KMS-11 (cell line): ENCODE measurements at regions not wholly inside any gene's neighbourhood (a gene's known extent, or its start where the extent isn't known, plus 50 kb on each side); places are given as distances from the start of the nearest gene placed in this dataset.

Experiments used
- H2AFZ ChIP-seq: fragments of 200-600 bp; sonication (generic); 2 replicates; pipeline ENCODE4 v1.6.1; 2016; ENCODE audit warnings: antibody characterized with exemption, mixed run types, low read depth
- H3K27ac ChIP-seq: fragments of 200-600 bp; sonication (generic); 2 replicates; pipeline ENCODE4 v1.6.1; 2016; ENCODE audit warnings: mild to moderate bottlenecking, mixed run types
- H3K27me3 ChIP-seq: fragments of 200-600 bp; sonication (generic); 2 replicates; pipeline ENCODE4 v1.6.1; 2017; ENCODE audit warnings: mild to moderate bottlenecking, low read depth, mixed run types, moderate library complexity; ENCODE audit not compliant: insufficient read depth
- H3K36me3 ChIP-seq: fragments of 200-600 bp; sonication (generic); 2 replicates; pipeline ENCODE4 v1.6.1; 2017; ENCODE audit warnings: mild to moderate bottlenecking, mixed run types; ENCODE audit not compliant: insufficient read depth
- H3K4me1 ChIP-seq: fragments of 200-600 bp; sonication (generic); 2 replicates; pipeline ENCODE4 v1.6.1; 2016; ENCODE audit warnings: mild to moderate bottlenecking, low read depth, mixed run types; ENCODE audit not compliant: poor library complexity, severe bottlenecking
- H3K4me2 ChIP-seq: fragments of 200-600 bp; sonication (generic); 2 replicates; pipeline ENCODE4 v1.7.0; 2016; ENCODE audit warnings: mild to moderate bottlenecking, mixed run types
- H3K4me3 ChIP-seq: fragments of 200-600 bp; sonication (generic); IDR thresholded peaks from 2 replicates; pipeline ENCODE4 v1.6.1; 2017; ENCODE audit warnings: low read depth, low read length, mixed read lengths; ENCODE audit not compliant: insufficient read depth
- H3K79me2 ChIP-seq: fragments of 200-600 bp; sonication (generic); 2 replicates; pipeline ENCODE4 v1.6.1; 2016; ENCODE audit warnings: low read depth, mixed run types; ENCODE audit not compliant: insufficient read depth
- H3K9ac ChIP-seq: fragments of 200-600 bp; sonication (generic); 2 replicates; pipeline ENCODE4 v1.6.1; 2016; ENCODE audit warnings: mild to moderate bottlenecking, mixed run types
- H4K20me1 ChIP-seq: fragments of 200-600 bp; sonication (generic); 2 replicates; pipeline ENCODE4 v1.6.1; 2016; ENCODE audit warnings: mild to moderate bottlenecking, mixed run types; ENCODE audit not compliant: insufficient read depth
- CTCF ChIP-seq: fragments of 200-600 bp; sonication (generic); conservative IDR thresholded peaks from 2 replicates; pipeline ENCODE4 v1.6.1; 2017; ENCODE audit warnings: low read depth, mild to moderate bottlenecking, antibody characterized with exemption, low read length, moderate library complexity, mixed read lengths

- Histone ChIP-seq H3K4me3 (no peak overlapping the region), H3K36me3 (no peaks in the 10 kb centered on the region)
Measured at GRCh38 chr13:18996627-18997051, 185.0 kb downstream of the TUBA3C start.

DNA sequence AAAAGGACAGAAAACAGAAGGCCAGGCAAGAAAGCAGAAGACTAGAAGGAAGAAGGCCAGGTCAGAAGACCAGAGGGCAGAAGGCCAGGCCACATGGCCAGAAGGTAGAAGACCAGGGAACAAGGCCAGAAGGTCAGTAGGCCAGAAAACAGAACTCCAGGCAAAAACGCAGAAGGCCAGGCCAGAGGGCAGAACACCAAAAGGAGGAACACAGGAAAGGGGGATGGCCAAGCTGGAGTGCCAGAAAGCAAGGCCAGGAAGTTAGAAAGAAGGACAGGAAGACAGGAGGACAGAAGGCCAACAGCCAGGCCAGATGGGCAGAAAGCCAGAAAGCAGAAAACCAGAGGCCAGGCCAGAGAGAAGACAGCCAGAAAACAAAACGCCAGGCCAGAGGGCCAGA, 185.4 kb downstream of the TUBA3C start:
- H4K20me1 ChIP-seq, result no peaks in the 10 kb centered on the region
- no peak overlapping the region for H3K4me3 ChIP-seq
- no peaks in the 10 kb centered on the region for H3K4me1 ChIP-seq
- no peak overlapping the region for H3K27ac ChIP-seq
- no peaks in the 10 kb centered on the region for H3K79me2 ChIP-seq
- no peak for TF ChIP-seq CTCF
- no peaks in the 10 kb centered on the region for H3K27me3 ChIP-seq
- H3K36me3 ChIP-seq, result no peaks in the 10 kb centered on the region
- no peak overlapping the region for H3K4me2 ChIP-seq
- no peak overlapping the region for H3K9ac ChIP-seq
- no peak overlapping the region for H2AFZ ChIP-seq

More at GRCh38 chr13:18996627-18997051, 185.0 kb downstream of the TUBA3C start:
- no peak for TF ChIP-seq CTCF
- no peaks in the 10 kb centered on the region for H3K4me1 ChIP-seq
- no peak overlapping the region for H3K9ac ChIP-seq
- H3K79me2 ChIP-seq, result no peaks in the 10 kb centered on the region
- no peaks in the 10 kb centered on the region for H3K27me3 ChIP-seq
- H2AFZ ChIP-seq, result no peak overlapping the region
- H3K4me2 ChIP-seq, result no peak overlapping the region
- no peak overlapping the region for H3K27ac ChIP-seq
- H4K20me1 ChIP-seq, result no peaks in the 10 kb centered on the region

DNA sequence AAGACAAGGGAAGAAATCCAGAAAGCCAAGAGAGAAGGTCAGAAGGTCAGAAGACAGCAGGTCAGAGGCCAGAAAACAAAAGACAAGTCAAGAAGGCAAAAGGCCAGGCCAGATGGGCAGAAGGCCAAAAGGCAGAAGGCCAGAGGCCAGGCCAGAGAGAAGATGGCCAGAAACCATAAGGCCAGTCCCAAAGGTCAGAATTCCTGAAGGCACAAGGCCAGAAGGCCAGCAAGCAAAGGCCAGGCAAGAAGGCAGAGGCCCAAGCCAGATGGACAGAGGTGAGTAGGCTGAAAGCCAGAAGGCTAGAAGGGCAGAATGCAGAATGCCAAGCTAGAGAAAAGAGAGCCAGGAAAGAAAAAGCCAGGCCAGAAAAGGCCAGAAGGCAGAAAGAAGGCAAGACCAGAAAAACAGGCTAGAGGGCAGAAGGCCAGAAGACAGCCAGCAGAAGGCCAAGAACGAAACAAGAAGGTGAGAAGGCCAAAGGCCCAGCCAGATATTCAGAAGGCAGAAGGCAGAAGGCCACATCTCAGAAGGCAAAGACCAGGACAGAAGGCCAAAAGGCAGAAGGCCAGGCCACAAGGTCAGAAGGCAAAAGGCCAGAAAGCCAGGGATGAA, 186.3 kb downstream of the TUBA3C start:
- TF ChIP-seq CTCF, result no peak
- H3K36me3 ChIP-seq, result no peaks in the 10 kb centered on the region
- H3K27ac ChIP-seq, result no peak overlapping the region
- no peak overlapping the region for H3K4me2 ChIP-seq
- H4K20me1 ChIP-seq, result no peaks in the 10 kb centered on the region
- H3K9ac ChIP-seq, result no peak overlapping the region
- H2AFZ ChIP-seq, result no peak overlapping the region
- no peaks in the 10 kb centered on the region for H3K4me1 ChIP-seq
- H3K27me3 ChIP-seq, result no peaks in the 10 kb centered on the region
- H3K4me3 ChIP-seq, result no peak overlapping the region
- H3K79me2 ChIP-seq, result no peaks in the 10 kb centered on the region

DNA sequence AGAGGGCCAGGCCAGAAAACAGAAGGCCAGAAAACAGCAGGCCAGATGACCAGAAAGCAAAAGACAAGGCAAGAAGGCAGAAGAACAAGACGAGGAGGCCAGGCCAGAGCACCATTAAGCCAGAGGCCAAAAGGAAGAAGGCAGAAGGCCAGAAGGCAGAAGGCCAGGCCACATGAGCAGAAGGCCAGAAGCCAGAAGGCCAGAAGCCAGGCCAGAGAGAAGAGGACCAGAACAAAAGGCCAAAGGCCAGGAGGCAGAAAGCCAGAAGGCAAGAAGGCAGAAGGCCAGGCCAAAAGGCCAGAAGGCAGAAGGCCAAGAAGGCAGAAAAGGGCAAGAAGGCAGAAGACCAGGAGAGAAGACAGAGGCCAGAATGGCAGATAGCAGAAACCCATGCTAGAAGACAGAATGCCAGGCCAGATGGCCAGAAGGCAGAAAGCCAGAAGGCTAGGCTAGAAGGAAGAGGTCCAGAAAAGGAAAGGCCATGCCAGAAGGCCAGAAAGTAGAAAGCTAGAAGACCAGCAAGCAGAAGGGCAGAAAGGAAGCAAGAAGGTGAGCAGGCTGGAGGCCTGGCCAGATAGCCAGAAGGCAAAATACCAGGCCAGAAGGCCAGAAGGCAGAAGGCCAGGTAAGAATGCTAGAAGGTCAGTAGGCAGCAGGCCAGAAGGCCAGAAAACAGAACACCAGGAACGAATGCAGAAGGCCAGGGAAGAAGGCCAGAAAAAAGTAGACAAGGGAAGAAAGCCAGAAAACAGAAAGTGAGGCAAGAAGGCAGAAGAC, 187.6 kb downstream of the TUBA3C start:
- Histone ChIP-seq H3K27me3 (no peaks in the 10 kb centered on the region), H3K36me3 (no peaks in the 10 kb centered on the region), H3K4me1 (no peaks in the 10 kb centered on the region), H3K27ac (no peak overlapping the region), H3K4me2 (no peak overlapping the region), H2AFZ (no peak overlapping the region), H4K20me1 (no peaks in the 10 kb centered on the region), H3K79me2 (no peaks in the 10 kb centered on the region), H3K4me3 (no peak overlapping the region), H3K9ac (no peak overlapping the region)
- no peak for TF ChIP-seq CTCF
